Sigmoid colon (tissue), 6 donors: ENCODE measurements at regions not wholly inside any gene's neighbourhood (a gene's known extent, or its start where the extent isn't known, plus 50 kb on each side); places are given as distances from the start of the nearest gene placed in this dataset.

Experiments
- DNase-seq: peaks from one replicate; pipeline ENCODE4 v3.0.0-alpha.2; 2019
- H3K27ac ChIP-seq, 4 donors: fragments of 200-600 bp; sonication (generic); one replicate each; pipeline ENCODE4 v1.5.1; 2016 to 2019; ENCODE audit warnings: mild to moderate bottlenecking in 1 of 4
- H3K27me3 ChIP-seq, 3 donors: fragments of 200-600 bp; sonication (generic); one replicate each; pipeline ENCODE4 v1.5.1; 2019; ENCODE audit warnings: mild to moderate bottlenecking in 1 of 3
- H3K36me3 ChIP-seq, 4 donors: fragments of 200-600 bp; sonication (generic); one replicate each; pipeline ENCODE4 v1.5.1; 2016 to 2019
- H3K4me1 ChIP-seq, 4 donors: fragments of 200-600 bp; sonication (generic); one replicate each; pipeline ENCODE4 v1.5.1; 2017 to 2019
- H3K4me3 ChIP-seq, 4 donors: fragments of 200-600 bp; sonication (generic); one replicate each; pipeline ENCODE4 v1.5.1; 2017 to 2019; ENCODE audit warnings: mild to moderate bottlenecking in 2 of 4, moderate library complexity in 1 of 4
- H3K9me3 ChIP-seq, 4 donors: fragments of 200-600 bp in 3 of 4; sonication (generic) in 3 of 4; one replicate each; pipeline versions ENCODE4 v1.5.1 to v1.6.1; 2013 to 2019
- EP300 ChIP-seq, 4 donors: sonication (generic); formaldehyde crosslinking; IDR thresholded peaks; one replicate each; pipeline ENCODE4 v1.6.1; 2017; ENCODE audit warnings: antibody characterized with exemption in 4 of 4
- POLR2A ChIP-seq, 2 donors: fragments of 450-650 bp; IDR thresholded peaks; one replicate each; pipeline ENCODE4 v1.6.1; 2016; ENCODE audit warnings: antibody characterized with exemption in 2 of 2, mild to moderate bottlenecking in 2 of 2, moderate library complexity in 2 of 2
- POLR2AphosphoS5 ChIP-seq, 4 donors: sonication (generic); formaldehyde crosslinking; IDR thresholded peaks; one replicate each; pipeline ENCODE4 v1.6.1; 2017; ENCODE audit warnings: antibody characterized with exemption in 4 of 4
- WGBS, 2 donors: extraction: QIAGEN DNeasy Blood & Tissue Kit; methylation state at CpG; one replicate each; pipeline ENCODE4 v1.1.7; 2013; 5-methylcytosine and 5-hydroxymethylcytosine counted together
- intact Hi-C: fragments of 100-400 bp; cut with DNase I; formaldehyde crosslinking; loops from one replicate; pipeline ENCODE4 v1.15.1; 2023
- TF ChIP-seq, protein P1 (sequence below), 4 experiments: fragments of 450-650 bp in 3 of 4; fragments of 200-600 bp in 1 of 4; IDR thresholded peaks; one replicate each; pipeline ENCODE4 v1.5.1; 2016 to 2019; ENCODE audit warnings: antibody characterized with exemption in 4 of 4, mild to moderate bottlenecking in 3 of 4, moderate library complexity in 2 of 4
- donor health status: healthy with polysubstance abuse.
- donor health status: healthy.

DNA sequence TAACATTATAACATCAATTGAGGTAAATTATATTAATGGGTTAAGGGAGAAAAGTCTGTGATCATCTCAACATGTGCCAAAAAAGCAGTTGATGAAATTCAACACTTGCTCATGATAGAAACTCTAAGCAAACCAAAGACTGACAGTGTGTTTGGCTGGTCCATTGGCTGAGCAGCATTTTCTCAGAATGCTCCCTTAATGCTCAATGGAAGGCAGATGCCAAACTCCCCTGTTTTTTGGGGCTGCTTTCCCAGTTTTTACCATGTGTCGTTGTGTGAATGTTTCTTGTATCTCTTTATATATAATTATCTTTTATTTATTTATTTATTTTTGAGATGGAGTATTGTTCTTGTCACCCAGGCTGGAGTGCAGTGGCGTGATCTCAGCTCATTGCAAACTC lies 114.7 kb downstream of the SEC23IP start:
- WGBS, 2 donors: 77 to 86% methylated on average over 2 of the region's 2 CpGs
- DNase-seq: no peak
- intact Hi-C loops: no loop called here
- Histone ChIP-seq H3K4me3 (no peak overlapping the region), H3K4me1 (no peaks in the 10 kb centered on the region), H3K36me3 (no peaks in the 10 kb centered on the region), H3K27me3 (peaks cover 0 to 4% (median 0%) of the 10 kb centered on the region in 3 donors), H3K27ac (no peak overlapping the region), H3K9me3 (no peaks in the 10 kb centered on the region)
- TF ChIP-seq POLR2A (IDR thresholded peaks at IDR 0.05) (no peak), EP300 (IDR thresholded peaks at IDR 0.05) (no peak), POLR2AphosphoS5 (IDR thresholded peaks at IDR 0.05) (no peak)
- TF ChIP-seq, protein P1, sequence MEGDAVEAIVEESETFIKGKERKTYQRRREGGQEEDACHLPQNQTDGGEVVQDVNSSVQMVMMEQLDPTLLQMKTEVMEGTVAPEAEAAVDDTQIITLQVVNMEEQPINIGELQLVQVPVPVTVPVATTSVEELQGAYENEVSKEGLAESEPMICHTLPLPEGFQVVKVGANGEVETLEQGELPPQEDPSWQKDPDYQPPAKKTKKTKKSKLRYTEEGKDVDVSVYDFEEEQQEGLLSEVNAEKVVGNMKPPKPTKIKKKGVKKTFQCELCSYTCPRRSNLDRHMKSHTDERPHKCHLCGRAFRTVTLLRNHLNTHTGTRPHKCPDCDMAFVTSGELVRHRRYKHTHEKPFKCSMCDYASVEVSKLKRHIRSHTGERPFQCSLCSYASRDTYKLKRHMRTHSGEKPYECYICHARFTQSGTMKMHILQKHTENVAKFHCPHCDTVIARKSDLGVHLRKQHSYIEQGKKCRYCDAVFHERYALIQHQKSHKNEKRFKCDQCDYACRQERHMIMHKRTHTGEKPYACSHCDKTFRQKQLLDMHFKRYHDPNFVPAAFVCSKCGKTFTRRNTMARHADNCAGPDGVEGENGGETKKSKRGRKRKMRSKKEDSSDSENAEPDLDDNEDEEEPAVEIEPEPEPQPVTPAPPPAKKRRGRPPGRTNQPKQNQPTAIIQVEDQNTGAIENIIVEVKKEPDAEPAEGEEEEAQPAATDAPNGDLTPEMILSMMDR (IDR thresholded peaks at IDR 0.05): no peak

- H3K9me3 ChIP-seq: no peaks in the 10 kb centered on the region
- no peak overlapping the region for H3K4me3 ChIP-seq
- DNase-seq: no peak
- intact Hi-C loops: no loop called here
- 16 to 43% methylated on average over 43 of the region's 43 CpGs for WGBS, 2 donors
- TF ChIP-seq POLR2AphosphoS5 (IDR thresholded peaks at IDR 0.05) (no peak), EP300 (IDR thresholded peaks at IDR 0.05) (no peak), POLR2A (IDR thresholded peaks at IDR 0.05) (no peak)
- TF ChIP-seq, protein P1 (IDR thresholded peaks at IDR 0.05): no peak
- H3K27me3 ChIP-seq: peaks cover 0 to 4% (median 0%) of the 10 kb centered on the region in 3 donors
- H3K4me1 ChIP-seq: no peaks in the 10 kb centered on the region
- H3K36me3 ChIP-seq: no peaks in the 10 kb centered on the region
- no peak overlapping the region for H3K27ac ChIP-seq
Observed at GRCh38 chr10:120011359-120012130, 119.0 kb downstream of the SEC23IP start.

DNA sequence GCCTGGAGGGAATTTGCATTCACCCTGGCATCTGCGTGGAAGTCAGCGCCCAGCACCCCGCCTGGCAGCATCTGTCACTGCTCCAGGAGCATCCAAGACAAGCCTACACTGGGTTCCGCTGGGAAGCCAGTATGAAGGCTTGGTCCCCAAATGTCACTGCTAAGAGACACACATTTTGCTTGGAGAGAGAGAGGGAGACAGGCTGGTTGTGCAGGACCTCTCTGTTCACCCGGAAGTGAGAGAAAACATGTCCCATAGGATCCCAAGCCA lies 119.5 kb downstream of the SEC23IP start:
- no peak for DNase-seq
- no peaks in the 10 kb centered on the region for H3K9me3 ChIP-seq
- peaks cover 0 to 4% (median 0%) of the 10 kb centered on the region in 3 donors for H3K27me3 ChIP-seq
- WGBS, 2 donors: 83 to 92% methylated on average over 5 of the region's 5 CpGs
- no peak overlapping the region for H3K4me3 ChIP-seq
- no peak overlapping the region for H3K27ac ChIP-seq
- no peaks in the 10 kb centered on the region for H3K36me3 ChIP-seq
- TF ChIP-seq, protein P1 (IDR thresholded peaks at IDR 0.05): no peak
- TF ChIP-seq EP300 (IDR thresholded peaks at IDR 0.05) (no peak), POLR2A (IDR thresholded peaks at IDR 0.05) (no peak), POLR2AphosphoS5 (IDR thresholded peaks at IDR 0.05) (no peak)
- no peaks in the 10 kb centered on the region for H3K4me1 ChIP-seq
- intact Hi-C loops: no loop called here

DNA sequence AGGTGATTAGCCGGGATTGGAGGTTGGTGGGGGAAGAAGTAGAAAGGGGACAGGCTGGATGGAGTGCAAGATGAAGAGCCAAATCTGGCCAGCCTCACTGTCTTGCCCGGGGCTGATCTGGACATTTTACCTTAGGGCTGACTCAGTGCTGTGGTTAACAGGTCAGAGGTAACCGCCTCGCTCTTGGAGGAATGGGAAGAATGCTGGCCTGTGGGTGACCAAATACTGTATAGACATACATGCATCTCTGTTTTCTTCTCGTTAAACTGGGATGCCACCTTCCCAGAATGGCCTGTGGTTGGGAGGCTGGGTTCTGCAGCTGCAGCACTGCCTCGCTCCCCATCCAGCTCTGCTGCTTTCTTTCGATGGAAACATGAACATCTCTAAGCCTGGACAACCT lies 120.0 kb downstream of the SEC23IP start:
- Histone ChIP-seq H3K36me3 (no peaks in the 10 kb centered on the region), H3K4me3 (no peak overlapping the region), H3K27me3 (peaks cover 0 to 4% (median 0%) of the 10 kb centered on the region in 3 donors), H3K4me1 (no peaks in the 10 kb centered on the region), H3K9me3 (no peaks in the 10 kb centered on the region), H3K27ac (no peak overlapping the region)
- TF ChIP-seq, protein P1 (IDR thresholded peaks at IDR 0.05): no peak
- TF ChIP-seq POLR2AphosphoS5 (IDR thresholded peaks at IDR 0.05): no peak
- TF ChIP-seq POLR2A (IDR thresholded peaks at IDR 0.05): no peak
- no peak for TF ChIP-seq EP300 (IDR thresholded peaks at IDR 0.05)
- WGBS, 2 donors: 91 to 93% methylated on average over 7 of the region's 7 CpGs
- no peak for DNase-seq
- intact Hi-C loops: no loop called here

DNA sequence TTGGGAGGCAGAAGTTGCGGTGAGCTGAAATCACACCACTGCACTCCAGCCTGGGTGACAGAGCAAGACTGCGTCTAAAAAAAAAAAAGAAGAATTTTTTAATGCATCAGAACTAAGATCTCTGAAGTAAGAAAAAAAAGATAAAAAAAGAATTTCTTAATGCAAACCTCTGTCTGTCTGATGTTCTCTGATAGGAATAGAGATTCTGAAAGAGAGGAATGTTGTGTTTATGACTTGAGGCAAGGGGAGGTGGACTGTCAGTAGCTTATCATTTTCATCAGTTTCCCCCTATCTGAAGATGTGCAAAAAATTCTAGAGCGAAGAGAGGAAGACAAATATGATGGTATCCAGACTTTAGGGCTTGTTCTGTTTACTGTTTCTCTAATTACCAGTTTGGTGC lies 121.5 kb downstream of the SEC23IP start:
- intact Hi-C loops: no loop called here
- 84 to 89% methylated on average over 3 of the region's 3 CpGs for WGBS, 2 donors

More for the DNA sequence above, 121.5 kb downstream of the SEC23IP start:
- Histone ChIP-seq H3K27me3 (peaks cover 0 to 4% (median 0%) of the 10 kb centered on the region in 3 donors), H3K4me3 (no peak overlapping the region), H3K27ac (no peak overlapping the region), H3K9me3 (no peaks in the 10 kb centered on the region), H3K4me1 (no peaks in the 10 kb centered on the region), H3K36me3 (no peaks in the 10 kb centered on the region)
- DNase-seq: no peak
- no peak for TF ChIP-seq EP300 (IDR thresholded peaks at IDR 0.05)
- TF ChIP-seq, protein P1 (IDR thresholded peaks at IDR 0.05): no peak
- TF ChIP-seq POLR2AphosphoS5 (IDR thresholded peaks at IDR 0.05): no peak
- no peak for TF ChIP-seq POLR2A (IDR thresholded peaks at IDR 0.05)
